ENCODE measurements at regions not wholly inside any gene's neighbourhood (a gene's known extent, or its start where the extent isn't known, plus 50 kb on each side); places are given as distances from the start of the nearest gene placed in this dataset.

- TF ChIP-seq ZNF331 (CRISPR knock-in tag; IDR thresholded peaks at IDR 0.05; ENCODE audit: low read depth) = no peak
- TF ChIP-seq EZH2 (IDR thresholded peaks at IDR 0.05; ENCODE audit: low read depth, unreplicated experiment) = no peak
These were observed 71.3 kb upstream of the IQCM start (continued) for GRCh38 chr4:149886786-149887490.

GRCh38 chr4:149889991-149890390 is 74.3 kb upstream of the IQCM start:
- Mint-ChIP-seq H3K27ac (no peak overlapping the region), H3K4me3 (no peak overlapping the region), H3K27me3 (ENCODE audit: insufficient read depth, low read depth, poor library complexity) (peaks cover 1% of the 10 kb centered on the region), H3K4me1 (peaks cover 3% of the 10 kb centered on the region; the same call in 2 of the 3 replicates), H3K9me3 (peaks cover 3% of the 10 kb centered on the region; the same call in 2 of the 3 replicates), H3K36me3 (ENCODE audit: low read depth) (no peaks in the 10 kb centered on the region)
- no peak overlapping the region for H2AFZ ChIP-seq
- no peak overlapping the region for H3K27ac ChIP-seq (ENCODE audit: low read depth)
- H3K79me2 ChIP-seq (replicated peaks; ENCODE audit: insufficient read depth) = no peaks in the 10 kb centered on the region
- no peak for DNase-seq (ENCODE audit: low spot score)
- no peak for ATAC-seq
- H3F3A ChIP-seq (replicated peaks; ENCODE audit: low read depth) = no peaks in the 10 kb centered on the region
- TF ChIP-seq NANOG (IDR thresholded peaks at IDR 0.05; ENCODE audit: borderline replicate concordance) (no peak), ETS1 (IDR thresholded peaks at IDR 0.05) (no peak), CTCF (conservative IDR thresholded peaks at IDR 0.05; ENCODE audit: low read depth in 2 of 2) (no peak), EZH2 (IDR thresholded peaks at IDR 0.05; ENCODE audit: low read depth, unreplicated experiment) (no peak), JUNB (IDR thresholded peaks at IDR 0.05; ENCODE audit: unreplicated experiment) (no peak), REST (IDR thresholded peaks at IDR 0.05; ENCODE audit: unreplicated experiment) (no peak), ZNF331 (CRISPR knock-in tag; IDR thresholded peaks at IDR 0.05; ENCODE audit: low read depth) (no peak), ZNF462 (CRISPR knock-in tag; IDR thresholded peaks at IDR 0.05) (no peak), EZH2phosphoT487 (IDR thresholded peaks at IDR 0.05; ENCODE audit: unreplicated experiment) (no peak), CREB1 (CRISPR knock-in tag; IDR thresholded peaks at IDR 0.05; ENCODE audit: low read depth) (no peak), ZNF114 (CRISPR knock-in tag; IDR thresholded peaks at IDR 0.05) (no peak), POLR2AphosphoS5 (IDR thresholded peaks at IDR 0.05; ENCODE audit: low read depth) (no peak)
- no peak overlapping the region for H3K4me2 ChIP-seq
- H3K9me2 ChIP-seq (ENCODE audit: insufficient read depth) = peaks cover 5% of the 10 kb centered on the region; the same call in 1 of the 2 replicates
- H3K27me3 ChIP-seq (ENCODE audit: insufficient read depth) = no peaks in the 10 kb centered on the region
- no peak overlapping the region for H3K4me3 ChIP-seq
- no peaks in the 10 kb centered on the region for H3K4me1 ChIP-seq (ENCODE audit: insufficient read depth)
- H4K20me1 ChIP-seq (replicated peaks; ENCODE audit: insufficient read depth) = no peaks in the 10 kb centered on the region
- H3K36me3 ChIP-seq (ENCODE audit: insufficient read depth) = no peaks in the 10 kb centered on the region
